Sciatic nerve (tissue), 2 donors: ENCODE measurements at regions not wholly inside any gene's neighbourhood (a gene's known extent, or its start where the extent isn't known, plus 50 kb on each side); places are given as distances from the start of the nearest gene placed in this dataset.

Source experiments
- ATAC-seq: fragments of 200-7000 bp; cut with Tn5 transposase; one replicate; pipeline ENCODE4 v1.9.1; 2020; ENCODE audit warnings: mild to moderate bottlenecking, moderate library complexity
- DNase-seq: peaks from one replicate; pipeline ENCODE4 v3.0.0-alpha.2; 2020; ENCODE audit warnings: low spot score
- intact Hi-C: fragments of 100-400 bp; cut with DNase I; formaldehyde crosslinking; loops from one replicate; pipeline ENCODE4 v1.14.2; 2022
- donor health status: DM: no; HTN: no; CAD: no.
- donor health status: DM: no; HTN: no; CAD: no.

- intact Hi-C loops, result no loop called here
- ATAC-seq (peak; percentile 46), DNase-seq (no peak)
These were observed 97.0 kb upstream of the SLC35G4 start for GRCh38 chr18:11512096-11513025.

- no peak for ATAC-seq
- no peak for DNase-seq
- intact Hi-C loops, result no loop called here
These were observed 97.8 kb upstream of the SLC35G4 start for GRCh38 chr18:11511434-11512095.

GRCh38 chr18:11506856-11507255 is 102.5 kb upstream of the SLC35G4 start:
- intact Hi-C loops, result no loop called here
- ATAC-seq (no peak), DNase-seq (no peak)

GRCh38 chr18:11505993-11506392 is 103.4 kb upstream of the SLC35G4 start:
- ATAC-seq (no peak), DNase-seq (no peak)
- intact Hi-C loops, result no loop called here

- DNase-seq (no peak), ATAC-seq (no peak)
- intact Hi-C loops, result no loop called here
These were observed 104.4 kb upstream of the SLC35G4 start for GRCh38 chr18:11504962-11505361.

GRCh38 chr18:11502368-11502767 is 107.0 kb upstream of the SLC35G4 start:
- intact Hi-C loops, result no loop called here
- DNase-seq (no peak), ATAC-seq (no peak)

GRCh38 chr18:11501352-11501751 is 108.0 kb upstream of the SLC35G4 start:
- no peak for DNase-seq
- intact Hi-C loops, result no loop called here
- no peak for ATAC-seq

- DNase-seq (no peak), ATAC-seq (peak; percentile 77)
- intact Hi-C loops, result no loop called here
These were observed 109.0 kb upstream of the SLC35G4 start for GRCh38 chr18:11500153-11501122.

GRCh38 chr18:11498821-11499220 is 110.6 kb upstream of the SLC35G4 start:
- DNase-seq (no peak), ATAC-seq (peak; percentile 65)
- intact Hi-C loops, result no loop called here

- intact Hi-C loops, result no loop called here
- no peak for DNase-seq
- ATAC-seq, result peak; percentile 91
These were observed 111.8 kb upstream of the SLC35G4 start for GRCh38 chr18:11497585-11497984.

- DNase-seq (no peak), ATAC-seq (no peak)
- intact Hi-C loops, result no loop called here
These were observed 112.7 kb upstream of the SLC35G4 start for GRCh38 chr18:11496526-11497172.

- intact Hi-C loops, result no loop called here
- ATAC-seq (no peak), DNase-seq (no peak)
These were observed 114.0 kb upstream of the SLC35G4 start for GRCh38 chr18:11495441-11495840.

- intact Hi-C loops, result no loop called here
- ATAC-seq, result no peak
- DNase-seq, result no peak
These were observed 115.3 kb upstream of the SLC35G4 start for GRCh38 chr18:11494107-11494506.

GRCh38 chr18:11489266-11489899 is 120.0 kb upstream of the SLC35G4 start:
- DNase-seq, result no peak
- intact Hi-C loops, result no loop called here
- ATAC-seq, result no peak

GRCh38 chr18:11488175-11488574 is 121.2 kb upstream of the SLC35G4 start:
- DNase-seq, result no peak

GRCh38 chr18:11487390-11487789 is 122.0 kb upstream of the SLC35G4 start:
- ATAC-seq (no peak), DNase-seq (no peak)
- intact Hi-C loops, result no loop called here

More at GRCh38 chr18:11488175-11488574, 121.2 kb upstream of the SLC35G4 start:
- intact Hi-C loops, result no loop called here
- ATAC-seq, result no peak

- ATAC-seq (no peak), DNase-seq (no peak)
- intact Hi-C loops, result no loop called here
These were observed 127.1 kb upstream of the SLC35G4 start for GRCh38 chr18:11482271-11482670.

GRCh38 chr18:11480692-11481091 is 128.7 kb upstream of the SLC35G4 start:
- ATAC-seq (no peak), DNase-seq (no peak)
- intact Hi-C loops, result no loop called here
